ENCODE measurements at regions not wholly inside any gene's neighbourhood (a gene's known extent, or its start where the extent isn't known, plus 50 kb on each side); places are given as distances from the start of the nearest gene placed in this dataset.

DNA sequence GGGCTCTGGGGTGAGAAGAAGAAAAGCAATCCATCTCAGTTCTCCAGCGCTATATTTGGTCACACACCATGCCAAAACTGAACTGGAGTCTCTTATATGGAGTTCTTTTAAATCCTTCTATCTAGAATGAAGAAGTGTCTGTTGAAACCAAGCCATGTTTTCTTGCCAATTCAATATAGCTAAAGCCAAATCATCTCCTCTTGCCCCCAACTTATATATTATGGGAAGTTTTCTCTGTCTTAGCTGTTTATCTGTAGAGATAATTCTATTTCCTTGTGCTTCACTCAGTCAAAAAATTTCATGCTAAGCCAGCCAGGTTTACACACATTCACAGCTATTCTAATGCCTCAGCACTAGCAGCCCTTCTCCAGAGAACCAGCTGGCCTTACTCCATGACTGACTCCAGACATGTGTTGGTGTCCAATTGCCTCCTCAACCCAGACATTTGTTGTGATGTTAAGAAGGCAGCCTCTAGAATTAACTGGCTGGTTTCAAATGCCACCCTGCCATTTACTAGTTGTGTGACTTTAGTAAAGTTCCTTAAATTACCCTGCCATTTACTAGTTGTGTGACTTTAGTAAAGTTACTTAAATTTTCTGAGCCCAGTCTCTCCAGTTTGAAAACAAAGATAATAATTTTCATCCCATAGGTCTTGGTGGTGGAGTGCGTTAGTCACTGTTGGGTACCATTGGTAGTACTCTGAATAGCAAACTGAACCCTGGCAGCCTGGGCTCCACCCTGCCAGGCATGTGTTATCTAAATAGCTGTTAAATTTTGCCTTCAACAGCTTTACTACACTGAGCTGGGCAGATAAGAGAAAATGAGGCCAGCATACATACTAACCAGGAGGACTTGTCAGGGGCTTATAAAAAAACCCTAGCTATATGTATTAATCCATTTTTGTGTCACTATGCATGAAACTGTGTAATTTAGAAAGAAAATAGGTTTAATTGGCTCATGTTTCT, 525.1 kb downstream of the LMO7 start:
- H3K27ac ChIP-seq (replicated peaks) = no peak overlapping the region
- DNase-seq (ENCODE audit: low read depth in 1 of 2, low spot score in 1 of 2) = no peak
- TF ChIP-seq REST (IDR thresholded peaks at IDR 0.05; ENCODE audit: insufficient replicate concordance, low read depth) = no peak
- TF ChIP-seq SPI1 (IDR thresholded peaks at IDR 0.05; ENCODE audit: borderline replicate concordance, low read depth) = no peak
- TF ChIP-seq, protein P1, sequence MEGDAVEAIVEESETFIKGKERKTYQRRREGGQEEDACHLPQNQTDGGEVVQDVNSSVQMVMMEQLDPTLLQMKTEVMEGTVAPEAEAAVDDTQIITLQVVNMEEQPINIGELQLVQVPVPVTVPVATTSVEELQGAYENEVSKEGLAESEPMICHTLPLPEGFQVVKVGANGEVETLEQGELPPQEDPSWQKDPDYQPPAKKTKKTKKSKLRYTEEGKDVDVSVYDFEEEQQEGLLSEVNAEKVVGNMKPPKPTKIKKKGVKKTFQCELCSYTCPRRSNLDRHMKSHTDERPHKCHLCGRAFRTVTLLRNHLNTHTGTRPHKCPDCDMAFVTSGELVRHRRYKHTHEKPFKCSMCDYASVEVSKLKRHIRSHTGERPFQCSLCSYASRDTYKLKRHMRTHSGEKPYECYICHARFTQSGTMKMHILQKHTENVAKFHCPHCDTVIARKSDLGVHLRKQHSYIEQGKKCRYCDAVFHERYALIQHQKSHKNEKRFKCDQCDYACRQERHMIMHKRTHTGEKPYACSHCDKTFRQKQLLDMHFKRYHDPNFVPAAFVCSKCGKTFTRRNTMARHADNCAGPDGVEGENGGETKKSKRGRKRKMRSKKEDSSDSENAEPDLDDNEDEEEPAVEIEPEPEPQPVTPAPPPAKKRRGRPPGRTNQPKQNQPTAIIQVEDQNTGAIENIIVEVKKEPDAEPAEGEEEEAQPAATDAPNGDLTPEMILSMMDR (IDR thresholded peaks at IDR 0.05; ENCODE audit: insufficient read depth, low read length) = no peak
- TF ChIP-seq GABPA (IDR thresholded peaks at IDR 0.05; ENCODE audit: low read depth) = no peak
- no peak for TF ChIP-seq POLR2AphosphoS5 (IDR thresholded peaks at IDR 0.05; ENCODE audit: low read depth)
- H3K4me3 ChIP-seq (replicated peaks; ENCODE audit: insufficient read depth, low read length) = no peak overlapping the region
- H3K27me3 ChIP-seq (ENCODE audit: insufficient read depth, poor library complexity, severe bottlenecking) = no peaks in the 10 kb centered on the region

- H3K27ac ChIP-seq (replicated peaks) = no peak overlapping the region
- H3K27me3 ChIP-seq (ENCODE audit: insufficient read depth, poor library complexity, severe bottlenecking) = no peaks in the 10 kb centered on the region
- TF ChIP-seq POLR2AphosphoS5 (IDR thresholded peaks at IDR 0.05; ENCODE audit: low read depth) (no peak), GABPA (IDR thresholded peaks at IDR 0.05; ENCODE audit: low read depth) (no peak), SPI1 (IDR thresholded peaks at IDR 0.05; ENCODE audit: borderline replicate concordance, low read depth) (no peak), REST (IDR thresholded peaks at IDR 0.05; ENCODE audit: insufficient replicate concordance, low read depth) (no peak)
- TF ChIP-seq, protein P1 (IDR thresholded peaks at IDR 0.05; ENCODE audit: insufficient read depth, low read length) = no peak
- H3K4me3 ChIP-seq (replicated peaks; ENCODE audit: insufficient read depth, low read length) = no peak overlapping the region
- no peak for DNase-seq (ENCODE audit: low read depth in 1 of 2, low spot score in 1 of 2)
These were observed 524.4 kb downstream of the LMO7 start for GRCh38 chr13:76160506-76160905.

DNA sequence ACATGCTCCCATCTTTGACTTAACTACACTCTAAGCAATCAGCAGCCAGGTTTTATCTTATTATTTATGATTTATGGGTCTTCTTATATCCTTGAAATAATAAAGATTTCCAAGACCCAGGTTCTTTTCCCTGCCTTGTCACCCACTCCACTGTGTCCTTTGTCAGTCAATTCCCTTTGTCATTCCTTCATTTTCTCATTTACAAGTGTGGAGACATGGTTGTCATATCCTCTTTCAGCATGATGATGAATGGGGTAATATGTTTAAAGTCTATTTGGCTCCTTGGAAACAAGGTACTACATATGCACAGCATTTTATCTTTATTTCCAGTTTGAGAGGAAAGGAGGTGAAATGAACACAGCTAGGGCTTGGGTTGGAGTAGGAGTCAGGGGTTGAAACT, 521.8 kb downstream of the LMO7 start:
- TF ChIP-seq REST (IDR thresholded peaks at IDR 0.05; ENCODE audit: insufficient replicate concordance, low read depth) (no peak), SPI1 (IDR thresholded peaks at IDR 0.05; ENCODE audit: borderline replicate concordance, low read depth) (no peak), GABPA (IDR thresholded peaks at IDR 0.05; ENCODE audit: low read depth) (no peak), POLR2AphosphoS5 (IDR thresholded peaks at IDR 0.05; ENCODE audit: low read depth) (no peak)
- TF ChIP-seq, protein P1 (IDR thresholded peaks at IDR 0.05; ENCODE audit: insufficient read depth, low read length) = no peak
- no peak overlapping the region for H3K27ac ChIP-seq (replicated peaks)
- H3K27me3 ChIP-seq (ENCODE audit: insufficient read depth, poor library complexity, severe bottlenecking) = no peaks in the 10 kb centered on the region
- no peak for DNase-seq (ENCODE audit: low read depth in 1 of 2, low spot score in 1 of 2)
- no peak overlapping the region for H3K4me3 ChIP-seq (replicated peaks; ENCODE audit: insufficient read depth, low read length)
